HCT116 (cell line): ENCODE measurements at regions not wholly inside any gene's neighbourhood (a gene's known extent, or its start where the extent isn't known, plus 50 kb on each side); places are given as distances from the start of the nearest gene placed in this dataset.

Experiments used
- CEBPB ChIP-seq: IDR thresholded peaks from 2 replicates; pipeline ENCODE4 v1.6.1; 2012; ENCODE audit warnings: low read depth
- EZH2 ChIP-seq: fragments of 200-600 bp; sonication (generic); IDR thresholded peaks from 2 replicates; pipeline ENCODE4 v1.6.1; 2017; ENCODE audit warnings: antibody characterized with exemption, mixed run types
- EZH2phosphoT487 ChIP-seq: fragments of 200-600 bp; IDR thresholded peaks from 2 replicates; pipeline ENCODE4 v1.6.1; 2018; ENCODE audit warnings: antibody characterized with exemption, borderline replicate concordance
- POLR2A ChIP-seq: IDR thresholded peaks from 2 replicates; pipeline ENCODE4 v1.7.0; 2011; ENCODE audit warnings: borderline replicate concordance; ENCODE audit not compliant: insufficient read depth, insufficient read length; ENCODE audit errors: extremely low read depth
- POLR2AphosphoS5 ChIP-seq: IDR thresholded peaks from 2 replicates; pipeline ENCODE4 v1.6.1; 2011; ENCODE audit warnings: mild to moderate bottlenecking, low read depth, low read length, moderate library complexity
- RAD21 ChIP-seq: IDR thresholded peaks from 2 replicates; pipeline ENCODE4 v1.6.1; 2012; ENCODE audit warnings: low read depth, mild to moderate bottlenecking
- YY1 ChIP-seq: IDR thresholded peaks from 2 replicates; pipeline ENCODE4 v1.6.1; 2011; ENCODE audit warnings: low read length, low read depth, moderate library complexity, mild to moderate bottlenecking; ENCODE audit not compliant: insufficient replicate concordance; ENCODE audit errors: extremely low read depth
- ZFX ChIP-seq: fragments of 450-650 bp; IDR thresholded peaks from 2 replicates; pipeline ENCODE4 v1.6.1; 2017
- TF ChIP-seq, protein P1 (sequence below), 3 experiments: fragments of 200-600 bp in 1 of 3; sonication (generic) in 1 of 3; IDR thresholded peaks in 2 of 3; conservative IDR thresholded peaks in 1 of 3; 2 replicates each; pipeline ENCODE4 v1.5.1; 2012 to 2017; ENCODE audit warnings: low read depth in 2 of 3, low read length in 2 of 3, antibody characterized with exemption in 1 of 3, borderline replicate concordance in 1 of 3, control low read depth in 1 of 3, mild to moderate bottlenecking in 1 of 3, mixed read lengths in 1 of 3, mixed run types in 1 of 3, moderate library complexity in 1 of 3; ENCODE audit not compliant: insufficient read depth in 1 of 3
- TF ChIP-seq, protein P2 (sequence below): IDR thresholded peaks from 2 replicates; pipeline ENCODE4 v1.6.1; 2012

DNA sequence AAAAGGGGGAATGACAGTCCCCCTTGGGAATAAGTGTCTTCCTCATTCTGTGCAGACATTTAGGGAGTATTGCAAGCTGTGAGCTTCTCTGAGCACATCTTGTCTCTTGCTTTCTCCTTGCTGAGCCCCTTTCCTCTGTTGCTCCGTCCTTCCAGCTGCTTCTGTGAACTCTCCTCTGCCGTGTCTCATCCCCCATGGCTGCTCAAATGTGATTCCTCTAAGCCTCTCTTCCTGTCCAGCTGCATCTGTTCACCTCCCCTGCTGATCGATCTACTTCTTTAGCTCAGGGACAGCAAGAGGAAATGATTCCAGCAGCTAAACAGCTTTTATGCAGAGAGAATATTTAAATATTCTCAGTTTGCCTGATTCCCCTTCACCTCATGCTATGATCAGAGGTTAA, 328.0 kb upstream of the DNAJC19 start:
- TF ChIP-seq, protein P1, sequence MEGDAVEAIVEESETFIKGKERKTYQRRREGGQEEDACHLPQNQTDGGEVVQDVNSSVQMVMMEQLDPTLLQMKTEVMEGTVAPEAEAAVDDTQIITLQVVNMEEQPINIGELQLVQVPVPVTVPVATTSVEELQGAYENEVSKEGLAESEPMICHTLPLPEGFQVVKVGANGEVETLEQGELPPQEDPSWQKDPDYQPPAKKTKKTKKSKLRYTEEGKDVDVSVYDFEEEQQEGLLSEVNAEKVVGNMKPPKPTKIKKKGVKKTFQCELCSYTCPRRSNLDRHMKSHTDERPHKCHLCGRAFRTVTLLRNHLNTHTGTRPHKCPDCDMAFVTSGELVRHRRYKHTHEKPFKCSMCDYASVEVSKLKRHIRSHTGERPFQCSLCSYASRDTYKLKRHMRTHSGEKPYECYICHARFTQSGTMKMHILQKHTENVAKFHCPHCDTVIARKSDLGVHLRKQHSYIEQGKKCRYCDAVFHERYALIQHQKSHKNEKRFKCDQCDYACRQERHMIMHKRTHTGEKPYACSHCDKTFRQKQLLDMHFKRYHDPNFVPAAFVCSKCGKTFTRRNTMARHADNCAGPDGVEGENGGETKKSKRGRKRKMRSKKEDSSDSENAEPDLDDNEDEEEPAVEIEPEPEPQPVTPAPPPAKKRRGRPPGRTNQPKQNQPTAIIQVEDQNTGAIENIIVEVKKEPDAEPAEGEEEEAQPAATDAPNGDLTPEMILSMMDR (IDR thresholded peaks at IDR 0.05 in 2 of 3, conservative IDR thresholded peaks at IDR 0.05 in 1 of 3; ENCODE audit: borderline replicate concordance in 1 of 3, insufficient read depth in 1 of 3, low read depth in 2 of 3, low read length in 2 of 3): no peak
- TF ChIP-seq, protein P2, sequence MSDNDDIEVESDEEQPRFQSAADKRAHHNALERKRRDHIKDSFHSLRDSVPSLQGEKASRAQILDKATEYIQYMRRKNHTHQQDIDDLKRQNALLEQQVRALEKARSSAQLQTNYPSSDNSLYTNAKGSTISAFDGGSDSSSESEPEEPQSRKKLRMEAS: no peak
- no peak for TF ChIP-seq POLR2A
- TF ChIP-seq CEBPB: no peak
- no peak for TF ChIP-seq EZH2phosphoT487
- TF ChIP-seq POLR2AphosphoS5: no peak
- TF ChIP-seq YY1: no peak
- no peak for TF ChIP-seq EZH2
- TF ChIP-seq RAD21: no peak
- TF ChIP-seq ZFX: no peak
